GM12875 (cell line): ENCODE measurements at regions not wholly inside any gene's neighbourhood (a gene's known extent, or its start where the extent isn't known, plus 50 kb on each side); places are given as distances from the start of the nearest gene placed in this dataset.

Source experiments
- H3K4me3 ChIP-seq: one replicate; pipeline ENCODE4 v1.5.1; 2011; ENCODE audit warnings: low read depth, low read length, control low read depth
- CTCF ChIP-seq: IDR thresholded peaks from 2 replicates; pipeline ENCODE4 v1.5.1; 2011; ENCODE audit warnings: low read depth, mild to moderate bottlenecking, control low read depth, inconsistent platforms, low read length, moderate library complexity, borderline replicate concordance; ENCODE audit not compliant: insufficient read depth

GRCh38 chr15:31758126-31758525 lies 272.2 kb upstream of the CHRNA7 start:
- no peak overlapping the region for H3K4me3 ChIP-seq
- TF ChIP-seq CTCF = no peak

- H3K4me3 ChIP-seq = no peak overlapping the region
- TF ChIP-seq CTCF = no peak
These were observed 262.3 kb upstream of the CHRNA7 start for GRCh38 chr15:31768055-31768454.

GRCh38 chr15:31774045-31774444 lies 256.3 kb upstream of the CHRNA7 start:
- TF ChIP-seq CTCF = no peak
- H3K4me3 ChIP-seq = no peak overlapping the region

- H3K4me3 ChIP-seq = no peak overlapping the region
- TF ChIP-seq CTCF = no peak
These were observed 254.3 kb upstream of the CHRNA7 start for GRCh38 chr15:31776039-31776438.

- no peak for TF ChIP-seq CTCF
- no peak overlapping the region for H3K4me3 ChIP-seq
These were observed 249.1 kb upstream of the CHRNA7 start for GRCh38 chr15:31781261-31781660.

GRCh38 chr15:31782016-31782783 lies 248.1 kb upstream of the CHRNA7 start:
- no peak overlapping the region for H3K4me3 ChIP-seq
- no peak for TF ChIP-seq CTCF

GRCh38 chr15:31782951-31783350 lies 247.4 kb upstream of the CHRNA7 start:
- H3K4me3 ChIP-seq = no peak overlapping the region
- no peak for TF ChIP-seq CTCF
